Panc1 (cell line): ENCODE measurements at regions not wholly inside any gene's neighbourhood (a gene's known extent, or its start where the extent isn't known, plus 50 kb on each side); places are given as distances from the start of the nearest gene placed in this dataset.

Experiments used
- POLR2AphosphoS5 ChIP-seq: IDR thresholded peaks from 2 replicates; pipeline ENCODE4 v1.6.1; 2012; ENCODE audit warnings: mild to moderate bottlenecking, low read depth, low read length, moderate library complexity
- SIN3A ChIP-seq: IDR thresholded peaks from 2 replicates; pipeline ENCODE4 v1.6.1; 2012; ENCODE audit warnings: low read depth, mild to moderate bottlenecking, low read length, moderate library complexity, borderline replicate concordance; ENCODE audit not compliant: insufficient read depth
- TF ChIP-seq, protein P1 (sequence below): fragments of 450-650 bp; IDR thresholded peaks from 2 replicates; pipeline ENCODE4 v1.5.1; 2017; ENCODE audit warnings: mild to moderate bottlenecking

DNA sequence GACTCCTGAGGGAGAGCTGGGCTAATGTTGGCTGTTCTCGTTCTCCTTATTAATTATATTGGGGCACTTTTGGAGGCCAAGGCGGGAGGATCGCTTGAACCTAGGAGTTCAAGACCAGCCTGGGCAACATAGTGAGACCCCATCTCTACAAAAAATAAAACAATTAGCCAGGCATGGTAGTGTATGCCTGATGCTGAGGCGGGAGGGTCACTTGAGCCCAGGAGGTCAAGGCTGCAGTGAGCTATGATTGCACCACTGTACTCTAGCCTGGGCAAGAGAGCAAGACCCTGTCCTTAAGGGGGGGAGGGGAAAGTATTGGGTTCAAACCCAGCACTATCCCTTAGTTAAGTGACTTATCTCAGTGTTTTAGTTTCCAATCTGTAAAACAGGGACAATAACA lies 70.0 kb upstream of the NBPF3 start:
- TF ChIP-seq, protein P1, sequence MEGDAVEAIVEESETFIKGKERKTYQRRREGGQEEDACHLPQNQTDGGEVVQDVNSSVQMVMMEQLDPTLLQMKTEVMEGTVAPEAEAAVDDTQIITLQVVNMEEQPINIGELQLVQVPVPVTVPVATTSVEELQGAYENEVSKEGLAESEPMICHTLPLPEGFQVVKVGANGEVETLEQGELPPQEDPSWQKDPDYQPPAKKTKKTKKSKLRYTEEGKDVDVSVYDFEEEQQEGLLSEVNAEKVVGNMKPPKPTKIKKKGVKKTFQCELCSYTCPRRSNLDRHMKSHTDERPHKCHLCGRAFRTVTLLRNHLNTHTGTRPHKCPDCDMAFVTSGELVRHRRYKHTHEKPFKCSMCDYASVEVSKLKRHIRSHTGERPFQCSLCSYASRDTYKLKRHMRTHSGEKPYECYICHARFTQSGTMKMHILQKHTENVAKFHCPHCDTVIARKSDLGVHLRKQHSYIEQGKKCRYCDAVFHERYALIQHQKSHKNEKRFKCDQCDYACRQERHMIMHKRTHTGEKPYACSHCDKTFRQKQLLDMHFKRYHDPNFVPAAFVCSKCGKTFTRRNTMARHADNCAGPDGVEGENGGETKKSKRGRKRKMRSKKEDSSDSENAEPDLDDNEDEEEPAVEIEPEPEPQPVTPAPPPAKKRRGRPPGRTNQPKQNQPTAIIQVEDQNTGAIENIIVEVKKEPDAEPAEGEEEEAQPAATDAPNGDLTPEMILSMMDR = no peak
- TF ChIP-seq POLR2AphosphoS5 = no peak
- TF ChIP-seq SIN3A = no peak
